HG03095 (cell line): ENCODE measurements at regions not wholly inside any gene's neighbourhood (a gene's known extent, or its start where the extent isn't known, plus 50 kb on each side); places are given as distances from the start of the nearest gene placed in this dataset.
"Not testable (repeated sequence)": the region's sequence is repeated elsewhere in the genome, so short reads cannot be mapped to it uniquely, and the experiment has no call there.

ENCODE experiments used
- ATAC-seq: cut with Tn5 transposase; IDR thresholded peaks from one replicate; pipeline ENCODE4 v1.9.1; 2021; ENCODE audit warnings: moderate library complexity; ENCODE audit not compliant: unreplicated experiment

GRCh38 chr18:59802031-59802430 is 97.8 kb upstream of the PMAIP1 start:
- ATAC-seq: peak; percentile 60

GRCh38 chr18:59801576-59801975 is 98.2 kb upstream of the PMAIP1 start:
- no peak for ATAC-seq

- ATAC-seq: no peak
Observed at GRCh38 chr18:59800897-59801296, 98.9 kb upstream of the PMAIP1 start.

GRCh38 chr18:59799383-59800015 is 100.3 kb upstream of the PMAIP1 start:
- ATAC-seq: no peak

GRCh38 chr18:59795882-59796281 is 98.7 kb upstream of the CCBE1 start:
- no peak for ATAC-seq

- no peak for ATAC-seq
Observed at GRCh38 chr18:59792353-59792752, 95.1 kb upstream of the CCBE1 start.

GRCh38 chr18:59790346-59790936 is 93.2 kb upstream of the CCBE1 start:
- ATAC-seq: not testable (repeated sequence)

- ATAC-seq: no peak
Observed at GRCh38 chr18:59788791-59789106, 91.5 kb upstream of the CCBE1 start.

GRCh38 chr18:59787998-59788790 is 91.0 kb upstream of the CCBE1 start:
- ATAC-seq: no peak

GRCh38 chr18:59784694-59785093 is 87.5 kb upstream of the CCBE1 start:
- ATAC-seq: no peak

- peak; percentile 78 for ATAC-seq
Observed at GRCh38 chr18:59783138-59783537, 85.9 kb upstream of the CCBE1 start.

GRCh38 chr18:59779979-59780378 is 82.8 kb upstream of the CCBE1 start:
- no peak for ATAC-seq

- ATAC-seq: no peak
Observed at GRCh38 chr18:59778434-59778833, 81.2 kb upstream of the CCBE1 start.

GRCh38 chr18:59777636-59778035 is 80.4 kb upstream of the CCBE1 start:
- no peak for ATAC-seq

GRCh38 chr18:59769129-59769865 is 72.1 kb upstream of the CCBE1 start:
- no peak for ATAC-seq

- no peak for ATAC-seq
Observed at GRCh38 chr18:59768409-59768808, 71.2 kb upstream of the CCBE1 start.

GRCh38 chr18:59767732-59768131 is 70.5 kb upstream of the CCBE1 start:
- ATAC-seq: no peak

GRCh38 chr18:59765343-59765742 is 68.1 kb upstream of the CCBE1 start:
- ATAC-seq: no peak

GRCh38 chr18:59764281-59764680 is 67.1 kb upstream of the CCBE1 start:
- ATAC-seq: no peak

GRCh38 chr18:59763541-59764136 is 66.4 kb upstream of the CCBE1 start:
- ATAC-seq: no peak
